RWPE1 (cell line): ENCODE measurements at regions not wholly inside any gene's neighbourhood (a gene's known extent, or its start where the extent isn't known, plus 50 kb on each side); places are given as distances from the start of the nearest gene placed in this dataset.

Source experiments
- CTCF ChIA-PET: fragments of 350-600 bp; sonication (Branson Sonifier 250); formaldehyde crosslinking; extraction: SDS; loops from one replicate; lab custom pipeline; 2021; lab: Yijun Ruan, JAX
- POLR2A ChIA-PET: fragments of 400-600 bp; formaldehyde crosslinking; extraction: SDS; loops from one replicate; lab custom pipeline; 2020; ENCODE audit warnings: antibody characterized with exemption; ENCODE audit not compliant: low non-redundant PET; lab: Yijun Ruan, JAX
- DNase-seq: peaks from one replicate; pipeline ENCODE4 v3.0.0; 2012; ENCODE audit warnings: low spot score
- H3K27ac ChIP-seq: fragments of 450-650 bp; 2 replicates; pipeline ENCODE4 v1.5.1; 2017
- CTCF ChIP-seq: fragments of 450-650 bp; conservative IDR thresholded peaks from 2 replicates; pipeline ENCODE4 v1.5.1; 2017; ENCODE audit warnings: low read depth, mild to moderate bottlenecking

- ChIA-PET POLR2A (no interaction called here), CTCF (no interaction called here)
- TF ChIP-seq CTCF = no peak
- DNase-seq = no peak
- H3K27ac ChIP-seq = no peak overlapping the region
Observed at GRCh38 chr1:38787041-38787440, 72.5 kb downstream of the RRAGC start.

- DNase-seq = no peak
- H3K27ac ChIP-seq = no peak overlapping the region
- no peak for TF ChIP-seq CTCF
- ChIA-PET POLR2A (no interaction called here), CTCF (interaction anchor here (0.6 kb wide), 1 partner anchor 256 kb away, joined by 7 read pairs; no protein-coding TSS in a partner anchor)
Observed at GRCh38 chr1:38786040-38786436, 73.5 kb downstream of the RRAGC start.

GRCh38 chr1:38785285-38786039, 74.1 kb downstream of the RRAGC start:
- TF ChIP-seq CTCF = no peak
- no peak for DNase-seq
- CTCF ChIA-PET = no interaction called here
- POLR2A ChIA-PET = no interaction called here
- H3K27ac ChIP-seq = no peak overlapping the region

GRCh38 chr1:38784452-38785284, 74.9 kb downstream of the RRAGC start:
- TF ChIP-seq CTCF = no peak
- no peak for DNase-seq
- ChIA-PET CTCF (interaction anchor here (0.6 kb wide), 1 partner anchor 23 kb away, joined by 3 read pairs; no protein-coding TSS in a partner anchor), POLR2A (no interaction called here)
- H3K27ac ChIP-seq = no peak overlapping the region

GRCh38 chr1:38783640-38784229, 75.8 kb downstream of the RRAGC start:
- TF ChIP-seq CTCF = no peak
- DNase-seq = no peak
- no peak overlapping the region for H3K27ac ChIP-seq
- ChIA-PET POLR2A (no interaction called here), CTCF (interaction anchor here (0.6 kb wide), 1 partner anchor 22 kb away, joined by 3 read pairs; no protein-coding TSS in a partner anchor)
